ENCODE measurements at regions not wholly inside any gene's neighbourhood (a gene's known extent, or its start where the extent isn't known, plus 50 kb on each side); places are given as distances from the start of the nearest gene placed in this dataset.

- no peak for DNase-seq (ENCODE audit: low spot score)
- no peaks in the 10 kb centered on the region for H3K9me3 ChIP-seq (ENCODE audit: control insufficient read depth in 4 of 4, low read length in 3 of 4)
- no peaks in the 10 kb centered on the region for H3K36me3 ChIP-seq (ENCODE audit: control insufficient read depth in 4 of 4, insufficient read depth in 3 of 4, low read depth in 1 of 4, low read length in 3 of 4)
- no peak overlapping the region for H3K4me3 ChIP-seq (ENCODE audit: low read depth in 1 of 3, low read length in 3 of 3)
- peaks cover 0 to 5% (median 0%) of the 10 kb centered on the region in 4 donors for H3K27me3 ChIP-seq (ENCODE audit: control insufficient read depth in 4 of 4, insufficient read depth in 4 of 4, low read length in 3 of 4)
- H3K4me1 ChIP-seq (ENCODE audit: control insufficient read depth in 4 of 4, insufficient read depth in 4 of 4, low read length in 3 of 4) = no peaks in the 10 kb centered on the region
- no peak overlapping the region for H3K9ac ChIP-seq (ENCODE audit: low read depth in 1 of 2, low read length in 2 of 2)
- TF ChIP-seq, protein P1, sequence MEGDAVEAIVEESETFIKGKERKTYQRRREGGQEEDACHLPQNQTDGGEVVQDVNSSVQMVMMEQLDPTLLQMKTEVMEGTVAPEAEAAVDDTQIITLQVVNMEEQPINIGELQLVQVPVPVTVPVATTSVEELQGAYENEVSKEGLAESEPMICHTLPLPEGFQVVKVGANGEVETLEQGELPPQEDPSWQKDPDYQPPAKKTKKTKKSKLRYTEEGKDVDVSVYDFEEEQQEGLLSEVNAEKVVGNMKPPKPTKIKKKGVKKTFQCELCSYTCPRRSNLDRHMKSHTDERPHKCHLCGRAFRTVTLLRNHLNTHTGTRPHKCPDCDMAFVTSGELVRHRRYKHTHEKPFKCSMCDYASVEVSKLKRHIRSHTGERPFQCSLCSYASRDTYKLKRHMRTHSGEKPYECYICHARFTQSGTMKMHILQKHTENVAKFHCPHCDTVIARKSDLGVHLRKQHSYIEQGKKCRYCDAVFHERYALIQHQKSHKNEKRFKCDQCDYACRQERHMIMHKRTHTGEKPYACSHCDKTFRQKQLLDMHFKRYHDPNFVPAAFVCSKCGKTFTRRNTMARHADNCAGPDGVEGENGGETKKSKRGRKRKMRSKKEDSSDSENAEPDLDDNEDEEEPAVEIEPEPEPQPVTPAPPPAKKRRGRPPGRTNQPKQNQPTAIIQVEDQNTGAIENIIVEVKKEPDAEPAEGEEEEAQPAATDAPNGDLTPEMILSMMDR (IDR thresholded peaks at IDR 0.05; ENCODE audit: low read depth, low read length, missing input control) = no peak
- TF ChIP-seq, protein P2, sequence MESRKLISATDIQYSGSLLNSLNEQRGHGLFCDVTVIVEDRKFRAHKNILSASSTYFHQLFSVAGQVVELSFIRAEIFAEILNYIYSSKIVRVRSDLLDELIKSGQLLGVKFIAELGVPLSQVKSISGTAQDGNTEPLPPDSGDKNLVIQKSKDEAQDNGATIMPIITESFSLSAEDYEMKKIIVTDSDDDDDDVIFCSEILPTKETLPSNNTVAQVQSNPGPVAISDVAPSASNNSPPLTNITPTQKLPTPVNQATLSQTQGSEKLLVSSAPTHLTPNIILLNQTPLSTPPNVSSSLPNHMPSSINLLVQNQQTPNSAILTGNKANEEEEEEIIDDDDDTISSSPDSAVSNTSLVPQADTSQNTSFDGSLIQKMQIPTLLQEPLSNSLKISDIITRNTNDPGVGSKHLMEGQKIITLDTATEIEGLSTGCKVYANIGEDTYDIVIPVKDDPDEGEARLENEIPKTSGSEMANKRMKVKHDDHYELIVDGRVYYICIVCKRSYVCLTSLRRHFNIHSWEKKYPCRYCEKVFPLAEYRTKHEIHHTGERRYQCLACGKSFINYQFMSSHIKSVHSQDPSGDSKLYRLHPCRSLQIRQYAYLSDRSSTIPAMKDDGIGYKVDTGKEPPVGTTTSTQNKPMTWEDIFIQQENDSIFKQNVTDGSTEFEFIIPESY (IDR thresholded peaks at IDR 0.05) = no peak
- TF ChIP-seq HNF4G (IDR thresholded peaks at IDR 0.05) (no peak), RAD21 (IDR thresholded peaks at IDR 0.05) (no peak), EGR1 (IDR thresholded peaks at IDR 0.05; ENCODE audit: low read depth in 2 of 2) (no peak), ATF3 (IDR thresholded peaks at IDR 0.05) (no peak), TAF1 (conservative IDR thresholded peaks at IDR 0.05) (no peak), SP1 (IDR thresholded peaks at IDR 0.05) (no peak), MAX (IDR thresholded peaks at IDR 0.05) (no peak), NR2F2 (IDR thresholded peaks at IDR 0.05) (no peak), JUND (IDR thresholded peaks at IDR 0.05) (no peak), RXRA (IDR thresholded peaks at IDR 0.05) (no peak), FOXA2 (IDR thresholded peaks at IDR 0.05) (no peak), FOXA1 (IDR thresholded peaks at IDR 0.05) (no peak), YY1 (IDR thresholded peaks at IDR 0.05) (no peak), HNF4A (conservative IDR thresholded peaks at IDR 0.05) (no peak), REST (IDR thresholded peaks at IDR 0.05) (no peak)
- 53% methylated on average over 3 of the region's 3 CpGs for WGBS
- H3K27ac ChIP-seq (ENCODE audit: low read depth in 1 of 2, low read length in 2 of 2) = no peak overlapping the region
Measured at GRCh38 chr3:18837137-18837755, 311.1 kb upstream of the KCNH8 start.

Data from liver (tissue), 8 donors.